HepG2 (cell line): ENCODE measurements at regions not wholly inside any gene's neighbourhood (a gene's known extent, or its start where the extent isn't known, plus 50 kb on each side); places are given as distances from the start of the nearest gene placed in this dataset.

Experiments used
- ATAC-seq: fragments of 200-7000 bp; cut with Tn5 transposase; 3 replicates; pipeline ENCODE4 v1.9.1; 2020; ENCODE audit warnings: mild to moderate bottlenecking, moderate library complexity
- BruUV-seq: library from RNA; stranded (reverse); fragments of 400-500 nt; replicated peaks from 2 replicates; lab custom pipeline; 2021; lab: Mats Ljungman, UMichigan
- CTCF ChIA-PET: fragments of 300-600 bp; formaldehyde crosslinking; extraction: SDS; loops from one replicate; lab custom pipeline; 2021; ENCODE audit warnings: low total read pairs, inconsistent platforms, low intra/inter-chr PET ratio; lab: Yijun Ruan, JAX
- POLR2A ChIA-PET: fragments of 350-600 bp; sonication (Branson Sonifier 250); formaldehyde crosslinking; loops from one replicate; lab custom pipeline; 2020; ENCODE audit warnings: antibody characterized with exemption, inconsistent platforms; lab: Yijun Ruan, JAX
- DNase-seq: peaks from one replicate; pipeline ENCODE4 v3.0.0-alpha.2; 2015; ENCODE audit warnings: low spot score
- FAIRE-seq: peaks from 3 replicates; lab custom pipeline; 2011; peaks lifted over from hg19 to GRCh38; lab: Jason Lieb, UNC
- H2AFZ ChIP-seq: one replicate; pipeline ENCODE4 v1.6.1; 2011; ENCODE audit warnings: low read length, inconsistent platforms
- H3K27ac ChIP-seq: fragments of 300-600 bp; 3 replicates; pipeline ENCODE4 v1.8.0; 2011; ENCODE audit warnings: mixed run types, mild to moderate bottlenecking, mixed read lengths, low read length, inconsistent platforms; ENCODE audit not compliant: insufficient read depth; ENCODE audit errors: extremely low read length
- H3K27me3 ChIP-seq, 2 experiments: fragments of 200-600 bp in 1 of 2; 2 replicates in 1 of 2; 3 replicates in 1 of 2; pipeline versions ENCODE4 v1.6.0 to v1.8.0; 2011; ENCODE audit warnings: low read length in 2 of 2, mild to moderate bottlenecking in 2 of 2, moderate library complexity in 2 of 2, inconsistent platforms in 1 of 2; ENCODE audit not compliant: insufficient read depth in 2 of 2, control insufficient read depth in 1 of 2
- H3K36me3 ChIP-seq, 2 experiments: fragments of 200-600 bp in 1 of 2; replicated peaks in 1 of 2; 2 replicates in 1 of 2; 3 replicates in 1 of 2; pipeline versions ENCODE4 v1.5.1 to v1.8.0; 2011; ENCODE audit warnings: low read length in 2 of 2, inconsistent platforms in 1 of 2; ENCODE audit not compliant: insufficient read depth in 2 of 2, control insufficient read depth in 1 of 2
- H3K4me1 ChIP-seq: 2 replicates; pipeline ENCODE4 v1.5.1; 2012; ENCODE audit warnings: low read length, inconsistent platforms; ENCODE audit not compliant: insufficient read depth
- H3K4me2 ChIP-seq: 2 replicates; pipeline ENCODE4 v1.6.0; 2011; ENCODE audit warnings: low read depth, low read length, inconsistent platforms
- H3K4me3 ChIP-seq, 3 experiments: fragments of 200-600 bp in 1 of 3; sonication (generic), shearing (Covaris generic) in 1 of 3; replicated peaks in 1 of 3; 2 replicates each; pipeline ENCODE4 v1.5.1; 2011 to 2016; ENCODE audit warnings: low read length in 3 of 3, inconsistent platforms in 2 of 3, low read depth in 2 of 3, mild to moderate bottlenecking in 2 of 3, control low read depth in 1 of 3, mixed read lengths in 1 of 3; ENCODE audit not compliant: insufficient read depth in 1 of 3
- H3K79me2 ChIP-seq: one replicate; pipeline ENCODE4 v1.6.1; 2011; ENCODE audit warnings: low read length, inconsistent platforms; ENCODE audit not compliant: insufficient read depth
- H3K9ac ChIP-seq: 2 replicates; pipeline ENCODE4 v1.6.0; 2011; ENCODE audit warnings: mild to moderate bottlenecking, low read depth, low read length, inconsistent platforms; ENCODE audit not compliant: insufficient read depth
- H3K9me3 ChIP-seq: 2 replicates; pipeline ENCODE4 v1.5.1; 2012; ENCODE audit warnings: mild to moderate bottlenecking, low read length
- H4K20me1 ChIP-seq: 2 replicates; pipeline ENCODE4 v1.6.0; 2011; ENCODE audit warnings: inconsistent platforms, mild to moderate bottlenecking, low read length, moderate library complexity; ENCODE audit not compliant: insufficient read depth
- BCLAF1 ChIP-seq: fragments of 450-650 bp; IDR thresholded peaks from 2 replicates; pipeline ENCODE4 v1.6.1; 2017; ENCODE audit warnings: mild to moderate bottlenecking
- EEA1 ChIP-seq: sonication (generic); formaldehyde crosslinking; IDR thresholded peaks from 2 replicates; pipeline ENCODE4 v1.5.1; 2020; ENCODE audit warnings: mild to moderate bottlenecking, missing genetic modification reagents, borderline replicate concordance
- GABPA ChIP-seq, 2 experiments: IDR thresholded peaks; 2 replicates each; pipeline ENCODE4 v1.6.1; 2011 to 2016; ENCODE audit warnings: low read depth in 2 of 2, low read length in 1 of 2, missing biosample characterization in 1 of 2, missing genetic modification characterization in 1 of 2
- PLSCR1 ChIP-seq: sonication (generic); formaldehyde crosslinking; IDR thresholded peaks from 2 replicates; pipeline ENCODE4 v1.5.0; 2020; ENCODE audit warnings: missing genetic modification reagents, mild to moderate bottlenecking, borderline replicate concordance
- RARG ChIP-seq: sonication (generic); formaldehyde crosslinking; IDR thresholded peaks from 2 replicates; pipeline ENCODE4 v1.4.0; 2020; ENCODE audit warnings: low read depth, mild to moderate bottlenecking, missing genetic modification reagents
- ZBTB7A ChIP-seq: sonication (generic); formaldehyde crosslinking; IDR thresholded peaks from 2 replicates; pipeline ENCODE4 v1.8.0; 2022; ENCODE audit warnings: mild to moderate bottlenecking, missing genetic modification reagents
- ZNF274 ChIP-seq: sonication (generic); formaldehyde crosslinking; IDR thresholded peaks from 2 replicates; pipeline ENCODE4 v1.5.1; 2020; ENCODE audit warnings: mild to moderate bottlenecking, missing genetic modification reagents
- ZNF615 ChIP-seq: sonication (generic); formaldehyde crosslinking; IDR thresholded peaks from 2 replicates; pipeline ENCODE4 v1.5.0; 2020; ENCODE audit warnings: mild to moderate bottlenecking, missing genetic modification reagents, borderline replicate concordance
- ZSCAN30 ChIP-seq: sonication (generic); formaldehyde crosslinking; IDR thresholded peaks from 2 replicates; pipeline ENCODE4 v1.5.0; 2020; ENCODE audit warnings: mild to moderate bottlenecking, missing genetic modification reagents
- WGBS: methylation state at CpG from one replicate; pipeline ENCODE4 v1.1.6; 2017; ENCODE audit warnings: low lambda C conversion rate; 5-methylcytosine and 5-hydroxymethylcytosine counted together
- in situ Hi-C: cut with HindIII; loops from 2 replicates; pipeline ENCODE4 v1.10.0; 2017; ENCODE audit warnings: low pct_unique_long_range_greater_than_20kb; ENCODE audit not compliant: extremely low pct_ligation_motif_present
- intact Hi-C: fragments of 100-400 bp; cut with micrococcal nuclease; formaldehyde crosslinking; loops from one replicate; pipeline ENCODE4 v1.10.0; 2022; ENCODE audit not compliant: unreplicated experiment
- TF ChIP-seq, protein P1 (sequence below): fragments of 450-650 bp; IDR thresholded peaks from 2 replicates; pipeline ENCODE4 v1.6.1; 2016

- Histone ChIP-seq H4K20me1 (no peaks in the 10 kb centered on the region), H3K27me3 (peaks cover 0 to 21% of the 10 kb centered on the region in 2 experiments; a peak in 2 of 5 replicates), H3K9me3 (no peaks in the 10 kb centered on the region), H3K79me2 (no peaks in the 10 kb centered on the region), H3K27ac (no peak overlapping the region), H3K9ac (no peak overlapping the region), H3K36me3 (no peaks in the 10 kb centered on the region), H3K4me2 (no peak overlapping the region), H3K4me3 (no peak overlapping the region), H3K4me1 (no peaks in the 10 kb centered on the region), H2AFZ (no peak overlapping the region)
- ATAC-seq (no peak), FAIRE-seq (no peak), DNase-seq (no peak)
- ChIA-PET CTCF (no interaction called here), POLR2A (no interaction called here)
- TF ChIP-seq, protein P1, sequence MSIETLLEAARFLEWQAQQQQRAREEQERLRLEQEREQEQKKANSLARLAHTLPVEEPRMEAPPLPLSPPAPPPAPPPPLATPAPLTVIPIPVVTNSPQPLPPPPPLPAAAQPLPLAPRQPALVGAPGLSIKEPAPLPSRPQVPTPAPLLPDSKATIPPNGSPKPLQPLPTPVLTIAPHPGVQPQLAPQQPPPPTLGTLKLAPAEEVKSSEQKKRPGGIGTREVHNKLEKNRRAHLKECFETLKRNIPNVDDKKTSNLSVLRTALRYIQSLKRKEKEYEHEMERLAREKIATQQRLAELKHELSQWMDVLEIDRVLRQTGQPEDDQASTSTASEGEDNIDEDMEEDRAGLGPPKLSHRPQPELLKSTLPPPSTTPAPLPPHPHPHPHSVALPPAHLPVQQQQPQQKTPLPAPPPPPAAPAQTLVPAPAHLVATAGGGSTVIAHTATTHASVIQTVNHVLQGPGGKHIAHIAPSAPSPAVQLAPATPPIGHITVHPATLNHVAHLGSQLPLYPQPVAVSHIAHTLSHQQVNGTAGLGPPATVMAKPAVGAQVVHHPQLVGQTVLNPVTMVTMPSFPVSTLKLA: 0 out of 2 replicates have a peak, but pooled peaks have one; percentile 26
- TF ChIP-seq ZBTB7A (CRISPR knock-in tag) (no peak), GABPA (IDR thresholded peaks at IDR 0.05; ENCODE audit: low read depth, low read length) (no peak), GABPA (CRISPR knock-in tag; IDR thresholded peaks at IDR 0.05; ENCODE audit: low read depth) (0 out of 2 replicates have a peak, but pooled peaks have one; percentile 22)
- no TSS peak for BruUV-seq
- in situ Hi-C loops (no loop called here), intact Hi-C loops (no loop called here)
- WGBS: 32% methylated on average over 13 of the region's 13 CpGs
Observed at GRCh38 chr10:3455385-3456334, 283.1 kb upstream of the PITRM1 start.

- Histone ChIP-seq H3K9ac (no peak overlapping the region), H3K4me3 (no peak overlapping the region), H3K79me2 (no peaks in the 10 kb centered on the region), H2AFZ (no peak overlapping the region), H3K4me1 (no peaks in the 10 kb centered on the region), H3K4me2 (no peak overlapping the region), H3K36me3 (no peaks in the 10 kb centered on the region), H3K27me3 (peaks cover 0 to 21% of the 10 kb centered on the region in 2 experiments; a peak in 2 of 5 replicates), H3K9me3 (no peaks in the 10 kb centered on the region), H4K20me1 (no peaks in the 10 kb centered on the region), H3K27ac (no peak overlapping the region)
- WGBS: 7% methylated on average over 7 of the region's 7 CpGs
- ChIA-PET POLR2A (no interaction called here), CTCF (no interaction called here)
- in situ Hi-C loops: no loop called here
- intact Hi-C loops: no loop called here
- FAIRE-seq (no peak), ATAC-seq (no peak), DNase-seq (no peak)
- BruUV-seq: no TSS peak
- TF ChIP-seq RARG (CRISPR knock-in tag): no peak
- no peak for TF ChIP-seq ZSCAN30 (CRISPR knock-in tag)
- no peak for TF ChIP-seq BCLAF1
- no peak for TF ChIP-seq ZNF615
- TF ChIP-seq EEA1 (CRISPR knock-in tag): no peak
- TF ChIP-seq PLSCR1 (CRISPR knock-in tag): no peak
- TF ChIP-seq ZNF274: no peak
Observed at GRCh38 chr10:3452683-3453361, 280.2 kb upstream of the PITRM1 start.
